Transverse colon (tissue), 4 donors: ENCODE measurements at regions not wholly inside any gene's neighbourhood (a gene's known extent, or its start where the extent isn't known, plus 50 kb on each side); places are given as distances from the start of the nearest gene placed in this dataset.

Experiments
- DNase-seq: peaks from one replicate; pipeline ENCODE4 v3.0.0-alpha.2; 2019
- H3K27ac ChIP-seq, 4 donors: fragments of 200-600 bp; sonication (generic); 2 replicates each; pipeline ENCODE4 v1.5.1; 2016 to 2018; ENCODE audit warnings: inconsistent platforms in 4 of 4
- H3K27me3 ChIP-seq: fragments of 200-600 bp; sonication (generic); 2 replicates; pipeline ENCODE4 v1.5.1; 2017; ENCODE audit warnings: inconsistent platforms
- H3K36me3 ChIP-seq, 4 donors: fragments of 200-600 bp; sonication (generic); 2 replicates each; pipeline ENCODE4 v1.5.1; 2017 to 2019; ENCODE audit warnings: inconsistent platforms in 4 of 4
- H3K4me1 ChIP-seq, 4 donors: fragments of 200-600 bp; sonication (generic); 2 replicates each; pipeline ENCODE4 v1.5.1; 2017 to 2020; ENCODE audit warnings: inconsistent platforms in 4 of 4
- H3K4me3 ChIP-seq, 4 donors: fragments of 200-600 bp; sonication (generic); 1 replicate in 1 of 4; 2 replicates in 3 of 4; pipeline versions ENCODE4 v1.5.1 to v1.6.1; 2017 to 2019; ENCODE audit warnings: inconsistent platforms in 4 of 4
- H3K9me3 ChIP-seq, 2 donors: fragments of 200-600 bp; sonication (generic); 2 replicates each; pipeline ENCODE4 v1.5.1; 2017 to 2019; ENCODE audit warnings: inconsistent platforms in 2 of 2
- EP300 ChIP-seq: sonication (generic); formaldehyde crosslinking; IDR thresholded peaks from one replicate; pipeline ENCODE4 v1.6.1; 2017; ENCODE audit warnings: antibody characterized with exemption, low read depth
- POLR2A ChIP-seq: fragments of 450-650 bp; IDR thresholded peaks from one replicate; pipeline ENCODE4 v1.6.1; 2016; ENCODE audit warnings: antibody characterized with exemption, mild to moderate bottlenecking, moderate library complexity
- POLR2AphosphoS5 ChIP-seq, 3 donors: sonication (generic); formaldehyde crosslinking; IDR thresholded peaks; one replicate each; pipeline ENCODE4 v1.6.1; 2016; ENCODE audit warnings: antibody characterized with exemption in 3 of 3
- WGBS, 2 donors: methylation state at CpG; one replicate each; pipeline ENCODE4 v1.1.5; 2018; ENCODE audit warnings: low coverage in 1 of 2; 5-methylcytosine and 5-hydroxymethylcytosine counted together
- in situ Hi-C, 4 donors: fragments of 200-750 bp; cut with MboI; loops; one replicate each; pipeline versions ENCODE4 v1.15.0 to v1.15.1; 2017; ENCODE audit warnings: low sequenced_read_pairs in 3 of 4, low pct_ligation_motif_present in 1 of 4, low pct_unique_long_range_greater_than_20kb in 1 of 4
- intact Hi-C: fragments of 100-400 bp; cut with DNase I; formaldehyde crosslinking; loops from one replicate; pipeline ENCODE4 v1.15.1; 2023; ENCODE audit warnings: low total_unique reads
- TF ChIP-seq, protein P1 (sequence below), 5 experiments: fragments of 200-600 bp in 3 of 5; fragments of 450-650 bp in 2 of 5; sonication (generic) in 3 of 5; IDR thresholded peaks; 1 replicate in 2 of 5; 2 replicates in 3 of 5; pipeline ENCODE4 v1.5.1; 2016 to 2017; ENCODE audit warnings: antibody characterized with exemption in 5 of 5, inconsistent platforms in 3 of 5, mild to moderate bottlenecking in 2 of 5, moderate library complexity in 1 of 5

DNA sequence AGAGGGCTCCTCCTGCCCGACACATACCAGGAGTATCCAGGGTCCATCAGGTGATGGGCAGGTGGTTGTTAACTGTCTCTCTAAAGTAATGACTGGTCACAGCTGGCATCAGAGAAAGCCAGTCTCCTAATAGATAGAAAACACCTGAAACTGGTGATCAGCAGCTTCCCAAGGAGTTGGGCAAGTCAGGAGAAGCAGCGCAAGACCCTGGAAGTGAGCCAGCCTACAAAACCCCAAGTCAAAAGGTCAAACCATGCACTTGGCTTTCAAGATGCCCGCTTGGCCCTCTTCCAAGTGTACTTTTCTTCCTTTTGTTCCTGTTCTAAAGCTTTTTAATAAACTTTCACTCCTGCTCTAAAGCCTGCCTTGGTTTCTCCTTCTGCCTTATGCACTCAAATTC, 815.2 kb downstream of the DCDC2C start:
- Histone ChIP-seq H3K27ac (no peak overlapping the region), H3K27me3 (no peaks in the 10 kb centered on the region), H3K4me1 (no peaks in the 10 kb centered on the region), H3K9me3 (peaks cover 0 to 3% of the 10 kb centered on the region in 2 donors), H3K36me3 (no peaks in the 10 kb centered on the region), H3K4me3 (no peak overlapping the region)
- DNase-seq, result no peak
- in situ Hi-C loops, result no loop called here
- intact Hi-C loops, result no loop called here
- 86 to 94% methylated on average over 2 to 3 of the region's 3 CpGs for WGBS, 2 donors
- TF ChIP-seq POLR2A (no peak), POLR2AphosphoS5 (IDR thresholded peaks at IDR 0.05) (no peak), EP300 (no peak)
- TF ChIP-seq, protein P1, sequence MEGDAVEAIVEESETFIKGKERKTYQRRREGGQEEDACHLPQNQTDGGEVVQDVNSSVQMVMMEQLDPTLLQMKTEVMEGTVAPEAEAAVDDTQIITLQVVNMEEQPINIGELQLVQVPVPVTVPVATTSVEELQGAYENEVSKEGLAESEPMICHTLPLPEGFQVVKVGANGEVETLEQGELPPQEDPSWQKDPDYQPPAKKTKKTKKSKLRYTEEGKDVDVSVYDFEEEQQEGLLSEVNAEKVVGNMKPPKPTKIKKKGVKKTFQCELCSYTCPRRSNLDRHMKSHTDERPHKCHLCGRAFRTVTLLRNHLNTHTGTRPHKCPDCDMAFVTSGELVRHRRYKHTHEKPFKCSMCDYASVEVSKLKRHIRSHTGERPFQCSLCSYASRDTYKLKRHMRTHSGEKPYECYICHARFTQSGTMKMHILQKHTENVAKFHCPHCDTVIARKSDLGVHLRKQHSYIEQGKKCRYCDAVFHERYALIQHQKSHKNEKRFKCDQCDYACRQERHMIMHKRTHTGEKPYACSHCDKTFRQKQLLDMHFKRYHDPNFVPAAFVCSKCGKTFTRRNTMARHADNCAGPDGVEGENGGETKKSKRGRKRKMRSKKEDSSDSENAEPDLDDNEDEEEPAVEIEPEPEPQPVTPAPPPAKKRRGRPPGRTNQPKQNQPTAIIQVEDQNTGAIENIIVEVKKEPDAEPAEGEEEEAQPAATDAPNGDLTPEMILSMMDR (IDR thresholded peaks at IDR 0.05), result no peak

DNA sequence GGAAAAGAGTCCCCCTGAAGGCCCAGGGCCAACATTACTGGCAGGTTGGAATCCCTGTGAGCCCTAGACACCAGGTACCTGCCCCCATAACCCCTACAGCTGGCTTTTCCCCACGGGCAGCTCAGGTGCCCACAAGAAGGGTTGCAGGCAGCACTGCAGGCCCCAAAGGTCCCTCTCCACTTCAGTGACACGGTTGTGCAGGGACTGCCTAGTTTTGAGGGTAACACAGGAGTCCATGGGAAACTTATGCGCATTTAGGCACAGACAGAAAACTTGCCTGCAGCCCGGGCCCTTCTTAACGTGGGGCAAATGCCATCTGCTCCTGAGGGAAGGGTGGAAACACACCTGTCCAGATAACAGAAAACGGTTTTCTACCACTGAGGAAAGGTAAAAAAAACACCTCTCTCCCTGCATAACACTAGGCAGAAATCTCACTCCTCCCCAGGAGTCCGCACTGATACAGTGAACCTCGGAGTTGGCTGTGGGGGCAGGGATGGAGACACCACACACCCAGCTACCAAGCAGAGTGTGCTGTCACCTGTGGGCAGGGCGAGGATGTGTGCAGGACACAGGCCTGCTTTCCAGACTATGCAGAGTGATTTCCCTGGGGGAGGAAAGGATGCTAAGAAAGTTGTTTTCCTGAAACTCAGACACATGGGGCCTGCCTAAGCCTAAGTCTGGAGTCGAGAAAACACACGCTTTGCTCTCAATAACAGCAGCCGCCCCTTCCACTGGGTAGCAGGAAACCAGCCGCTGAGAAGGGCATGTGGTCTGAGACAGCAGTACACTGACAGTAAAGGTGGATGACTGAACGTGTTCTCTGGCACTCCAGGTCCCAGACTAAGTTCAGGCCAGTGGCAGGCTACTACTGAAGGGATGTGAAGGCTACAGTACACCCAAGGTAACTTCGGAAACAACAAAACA, 819.4 kb downstream of the DCDC2C start:
- Histone ChIP-seq H3K27me3 (no peaks in the 10 kb centered on the region), H3K4me1 (no peaks in the 10 kb centered on the region), H3K4me3 (no peak overlapping the region), H3K27ac (no peak overlapping the region), H3K36me3 (no peaks in the 10 kb centered on the region), H3K9me3 (peaks cover 0 to 3% of the 10 kb centered on the region in 2 donors)
- DNase-seq, result no peak
- WGBS, 2 donors, result 70% methylated on average over 15 of the region's 15 CpGs; no CpG with 5 or more reads in 1 of the 2 donors
- TF ChIP-seq POLR2A, result no peak
- TF ChIP-seq, protein P1 (IDR thresholded peaks at IDR 0.05), result no peak
- no peak for TF ChIP-seq EP300
- no peak for TF ChIP-seq POLR2AphosphoS5 (IDR thresholded peaks at IDR 0.05)
- intact Hi-C loops (no loop called here), in situ Hi-C loops (no loop called here)

DNA sequence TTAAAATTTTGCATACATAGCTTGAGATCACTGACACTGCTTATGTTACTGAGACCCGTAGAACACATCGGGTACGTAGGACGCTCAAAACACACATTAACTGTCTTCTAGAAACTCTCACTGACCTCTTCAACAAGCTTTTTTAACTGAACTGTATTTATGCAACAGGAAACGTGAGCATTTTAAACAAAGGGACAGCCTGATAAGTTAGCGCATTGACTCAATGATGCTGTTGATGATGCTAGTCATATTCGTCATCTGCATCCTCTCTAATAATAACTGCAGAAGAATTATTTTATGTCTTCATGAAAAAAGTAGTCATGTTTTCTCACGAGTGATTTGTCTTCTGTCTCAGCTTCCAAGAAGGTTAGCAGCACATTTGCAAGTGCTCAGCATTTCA, 824.0 kb downstream of the DCDC2C start:
- H3K4me3 ChIP-seq, result no peak overlapping the region
- no peaks in the 10 kb centered on the region for H3K27me3 ChIP-seq
- no peak for DNase-seq
- no peaks in the 10 kb centered on the region for H3K36me3 ChIP-seq
- intact Hi-C loops (no loop called here), in situ Hi-C loops (no loop called here)
- H3K4me1 ChIP-seq, result no peaks in the 10 kb centered on the region
- H3K27ac ChIP-seq, result no peak overlapping the region
- TF ChIP-seq POLR2A (no peak), POLR2AphosphoS5 (IDR thresholded peaks at IDR 0.05) (no peak), EP300 (no peak)
- TF ChIP-seq, protein P1 (IDR thresholded peaks at IDR 0.05), result no peak
- H3K9me3 ChIP-seq, result peaks cover 0 to 3% of the 10 kb centered on the region in 2 donors
- WGBS, 2 donors, result 68 to 73% methylated on average over 8 of the region's 8 CpGs

GRCh38 chr2:4528246-4528645, 824.9 kb downstream of the DCDC2C start:
- Histone ChIP-seq H3K4me3 (no peak overlapping the region), H3K9me3 (peaks cover 0 to 6% of the 10 kb centered on the region in 2 donors), H3K4me1 (no peaks in the 10 kb centered on the region), H3K36me3 (no peaks in the 10 kb centered on the region), H3K27me3 (no peaks in the 10 kb centered on the region), H3K27ac (no peak overlapping the region)
- no peak for DNase-seq
- intact Hi-C loops (no loop called here), in situ Hi-C loops (no loop called here)
- TF ChIP-seq EP300 (no peak), POLR2A (no peak), POLR2AphosphoS5 (IDR thresholded peaks at IDR 0.05) (no peak)
- TF ChIP-seq, protein P1 (IDR thresholded peaks at IDR 0.05), result no peak
